IMR-90 (cell line): ENCODE measurements at regions not wholly inside any gene's neighbourhood (a gene's known extent, or its start where the extent isn't known, plus 50 kb on each side); places are given as distances from the start of the nearest gene placed in this dataset.

ENCODE experiments used
- BHLHE40 ChIP-seq: fragments of 150-350 bp; IDR thresholded peaks from 2 replicates; pipeline ENCODE4 v1.6.1; 2016; ENCODE audit warnings: mild to moderate bottlenecking, low read depth, low read length
- CTCF ChIP-seq: conservative IDR thresholded peaks from 2 replicates; pipeline ENCODE4 v1.5.1; 2012; ENCODE audit warnings: mild to moderate bottlenecking, low read depth, low read length, improper control_type of control experiment
- ELK1 ChIP-seq: fragments of 150-350 bp; IDR thresholded peaks from 2 replicates; pipeline ENCODE4 v1.6.1; 2016; ENCODE audit warnings: low read depth, mild to moderate bottlenecking, low read length, moderate library complexity, borderline replicate concordance
- FOS ChIP-seq: fragments of 150-350 bp; IDR thresholded peaks from 2 replicates; pipeline ENCODE4 v1.6.1; 2016; ENCODE audit warnings: low read depth, low read length
- MAFK ChIP-seq: IDR thresholded peaks from 2 replicates; pipeline ENCODE4 v1.6.1; 2012; ENCODE audit warnings: low read depth, low read length, improper control_type of control experiment
- MXI1 ChIP-seq: IDR thresholded peaks from 2 replicates; pipeline ENCODE4 v1.6.1; 2012; ENCODE audit warnings: low read depth, mild to moderate bottlenecking, low read length, moderate library complexity, borderline replicate concordance
- NFE2L2 ChIP-seq: fragments of 150-350 bp; IDR thresholded peaks from 2 replicates; pipeline ENCODE4 v1.6.1; 2016; ENCODE audit warnings: low read depth, mild to moderate bottlenecking, low read length
- POLR2A ChIP-seq: IDR thresholded peaks from 2 replicates; pipeline ENCODE4 v1.6.1; 2012; ENCODE audit warnings: mild to moderate bottlenecking, low read depth, low read length
- RAD21 ChIP-seq: IDR thresholded peaks from 2 replicates; pipeline ENCODE4 v1.6.1; 2012; ENCODE audit warnings: low read length, improper control_type of control experiment
- RCOR1 ChIP-seq: IDR thresholded peaks from 2 replicates; pipeline ENCODE4 v1.6.1; 2012; ENCODE audit warnings: mild to moderate bottlenecking, low read length, improper control_type of control experiment; ENCODE audit not compliant: insufficient replicate concordance
- RFX5 ChIP-seq: IDR thresholded peaks from 2 replicates; pipeline ENCODE4 v1.8.0; 2012; ENCODE audit warnings: low read depth, mild to moderate bottlenecking, low read length, moderate library complexity
- SMC3 ChIP-seq: fragments of 150-350 bp; IDR thresholded peaks from 2 replicates; pipeline ENCODE4 v1.6.1; 2016; ENCODE audit warnings: low read depth, mild to moderate bottlenecking, antibody characterized with exemption, low read length, moderate library complexity

- TF ChIP-seq POLR2A (no peak), MXI1 (no peak), CTCF (no peak), RAD21 (no peak), RFX5 (no peak), ELK1 (no peak), NFE2L2 (no peak), BHLHE40 (no peak), MAFK (no peak), FOS (no peak), SMC3 (no peak), RCOR1 (no peak)
Measured at GRCh38 chr1:87696483-87696882, 367.8 kb downstream of the LMO4 start.
